MM.1S (cell line): ENCODE measurements at regions not wholly inside any gene's neighbourhood (a gene's known extent, or its start where the extent isn't known, plus 50 kb on each side); places are given as distances from the start of the nearest gene placed in this dataset.

Experiments
- DNase-seq: peaks from one replicate; pipeline ENCODE4 v3.0.0-alpha.2; 2015
- H2AFZ ChIP-seq: fragments of 300-600 bp; sonication (generic); 2 replicates; pipeline ENCODE4 v1.6.0; 2016; ENCODE audit warnings: antibody characterized with exemption, low read length
- H3F3A ChIP-seq: fragments of 300-600 bp; sonication (generic); 2 replicates; pipeline ENCODE4 v1.6.1; 2016; ENCODE audit warnings: mild to moderate bottlenecking, antibody characterized with exemption, low read length, moderate library complexity, mixed read lengths; ENCODE audit not compliant: insufficient read depth
- H3K27ac ChIP-seq: fragments of 300-600 bp; sonication (generic); 2 replicates; pipeline ENCODE4 v1.5.1; 2016; ENCODE audit warnings: mild to moderate bottlenecking, low read length
- H3K27me3 ChIP-seq: fragments of 300-600 bp; sonication (generic); replicated peaks from 2 replicates; pipeline ENCODE4 v1.6.0; 2016; ENCODE audit warnings: low read length; ENCODE audit not compliant: insufficient read depth
- H3K36me3 ChIP-seq: fragments of 300-600 bp; sonication (generic); replicated peaks from 2 replicates; pipeline ENCODE4 v1.6.1; 2016; ENCODE audit warnings: mild to moderate bottlenecking, low read length, mixed read lengths; ENCODE audit not compliant: insufficient read depth
- H3K4me1 ChIP-seq: fragments of 300-600 bp; sonication (generic); 2 replicates; pipeline ENCODE4 v1.6.1; 2016; ENCODE audit warnings: low read length, mixed read lengths
- H3K4me2 ChIP-seq: fragments of 300-600 bp; sonication (generic); 2 replicates; pipeline ENCODE4 v1.6.0; 2016; ENCODE audit warnings: low read depth, low read length
- H3K4me3 ChIP-seq: fragments of 300-600 bp; sonication (generic); 2 replicates; pipeline ENCODE4 v1.5.1; 2016; ENCODE audit warnings: low read length, mixed read lengths
- H3K79me2 ChIP-seq: fragments of 300-600 bp; sonication (generic); 2 replicates; pipeline ENCODE4 v1.6.1; 2016; ENCODE audit warnings: mixed run types, low read length, mixed read lengths
- H3K9ac ChIP-seq: fragments of 300-600 bp; sonication (generic); 2 replicates; pipeline ENCODE4 v1.6.1; 2016; ENCODE audit warnings: low read length, mixed read lengths
- H3K9me2 ChIP-seq: fragments of 300-600 bp; sonication (generic); replicated peaks from 2 replicates; pipeline ENCODE4 v1.6.1; 2016; ENCODE audit warnings: mild to moderate bottlenecking, low read length, mixed read lengths; ENCODE audit not compliant: insufficient read depth
- H3K9me3 ChIP-seq: fragments of 300-600 bp; sonication (generic); replicated peaks from 2 replicates; pipeline ENCODE4 v1.6.1; 2016; ENCODE audit warnings: mild to moderate bottlenecking, low read length, mixed read lengths; ENCODE audit not compliant: insufficient read depth
- H4K20me1 ChIP-seq: fragments of 300-600 bp; sonication (generic); 2 replicates; pipeline ENCODE4 v1.6.1; 2016; ENCODE audit warnings: mild to moderate bottlenecking, low read length, moderate library complexity, mixed read lengths; ENCODE audit not compliant: insufficient read depth
- CTCF ChIP-seq: fragments of 300-600 bp; sonication (generic); IDR thresholded peaks from 2 replicates; pipeline ENCODE4 v1.5.1; 2016; ENCODE audit warnings: antibody characterized with exemption, low read length, mixed read lengths
- EZH2 ChIP-seq: fragments of 300-600 bp; sonication (generic); optimal IDR thresholded peaks from 2 replicates; pipeline ENCODE3; 2017; ENCODE audit warnings: low read depth, mild to moderate bottlenecking, antibody characterized with exemption, low read length, mixed read lengths
- EZH2phosphoT487 ChIP-seq: fragments of 300-600 bp; sonication (generic); IDR thresholded peaks from 2 replicates; pipeline ENCODE4 v1.6.1; 2018; ENCODE audit warnings: antibody characterized with exemption, low read length

GRCh38 chr5:68116408-68116807, 99.1 kb upstream of the PIK3R1 start:
- no peaks in the 10 kb centered on the region for H4K20me1 ChIP-seq
- no peak overlapping the region for H3K4me3 ChIP-seq
- no peaks in the 10 kb centered on the region for H3K27me3 ChIP-seq
- no peaks in the 10 kb centered on the region for H3F3A ChIP-seq
- no peaks in the 10 kb centered on the region for H3K36me3 ChIP-seq
- H3K9me3 ChIP-seq = no peaks in the 10 kb centered on the region
- no peak overlapping the region for H3K27ac ChIP-seq
- TF ChIP-seq EZH2 = no peak
- TF ChIP-seq EZH2phosphoT487 = no peak
- no peak for TF ChIP-seq CTCF
- H3K79me2 ChIP-seq = no peaks in the 10 kb centered on the region
- H3K4me1 ChIP-seq = no peaks in the 10 kb centered on the region
- no peak for DNase-seq
- no peaks in the 10 kb centered on the region for H3K9me2 ChIP-seq
- H3K9ac ChIP-seq = no peak overlapping the region
- no peak overlapping the region for H2AFZ ChIP-seq
- no peak overlapping the region for H3K4me2 ChIP-seq

GRCh38 chr5:68115584-68115983, 100.0 kb upstream of the PIK3R1 start:
- TF ChIP-seq CTCF (no peak), EZH2 (no peak), EZH2phosphoT487 (no peak)
- Histone ChIP-seq H3K27me3 (no peaks in the 10 kb centered on the region), H2AFZ (no peak overlapping the region), H3K9me3 (no peaks in the 10 kb centered on the region), H3K36me3 (no peaks in the 10 kb centered on the region), H3K4me3 (no peak overlapping the region), H3K79me2 (no peaks in the 10 kb centered on the region), H3K4me2 (no peak overlapping the region), H4K20me1 (no peaks in the 10 kb centered on the region), H3K9me2 (no peaks in the 10 kb centered on the region), H3K4me1 (no peaks in the 10 kb centered on the region), H3K27ac (no peak overlapping the region), H3F3A (no peaks in the 10 kb centered on the region), H3K9ac (no peak overlapping the region)
- DNase-seq = no peak

- no peaks in the 10 kb centered on the region for H4K20me1 ChIP-seq
- DNase-seq = no peak
- H3K9ac ChIP-seq = no peak overlapping the region
- H3K4me2 ChIP-seq = no peak overlapping the region
- H3K27ac ChIP-seq = no peak overlapping the region
- no peaks in the 10 kb centered on the region for H3K79me2 ChIP-seq
- TF ChIP-seq CTCF (no peak), EZH2phosphoT487 (no peak), EZH2 (no peak)
- H2AFZ ChIP-seq = no peak overlapping the region
- no peaks in the 10 kb centered on the region for H3K4me1 ChIP-seq
- no peaks in the 10 kb centered on the region for H3K36me3 ChIP-seq
- H3K9me3 ChIP-seq = no peaks in the 10 kb centered on the region
- no peak overlapping the region for H3K4me3 ChIP-seq
- no peaks in the 10 kb centered on the region for H3K9me2 ChIP-seq
- no peaks in the 10 kb centered on the region for H3K27me3 ChIP-seq
- H3F3A ChIP-seq = no peaks in the 10 kb centered on the region
Observed at GRCh38 chr5:68114378-68115040, 101.0 kb upstream of the PIK3R1 start.
